GM19438 (cell line): ENCODE measurements at regions not wholly inside any gene's neighbourhood (a gene's known extent, or its start where the extent isn't known, plus 50 kb on each side); places are given as distances from the start of the nearest gene placed in this dataset.

Experiments
- ATAC-seq: cut with Tn5 transposase; IDR thresholded peaks from one replicate; pipeline ENCODE4 v1.9.1; 2021; ENCODE audit warnings: low read depth; ENCODE audit not compliant: unreplicated experiment

- no peak for ATAC-seq
Measured at GRCh38 chr12:62113366-62114011, 146.7 kb upstream of the USP15 start.

GRCh38 chr12:62116986-62117385 lies 143.2 kb upstream of the USP15 start:
- no peak for ATAC-seq

GRCh38 chr12:62123721-62124203 lies 136.4 kb upstream of the USP15 start:
- ATAC-seq, result no peak

- ATAC-seq, result no peak
Measured at GRCh38 chr12:62127516-62127915, 132.7 kb upstream of the USP15 start.

GRCh38 chr12:62128175-62128975 lies 131.8 kb upstream of the USP15 start:
- ATAC-seq, result no peak

- no peak for ATAC-seq
Measured at GRCh38 chr12:62129291-62129690, 130.9 kb upstream of the USP15 start.

- ATAC-seq, result no peak
Measured at GRCh38 chr12:62130402-62130801, 129.8 kb upstream of the USP15 start.

GRCh38 chr12:62130834-62131552 lies 129.2 kb upstream of the USP15 start:
- no peak for ATAC-seq

GRCh38 chr12:62133440-62133839 lies 126.8 kb upstream of the USP15 start:
- no peak for ATAC-seq

GRCh38 chr12:62135553-62136200 lies 124.5 kb upstream of the USP15 start:
- ATAC-seq, result no peak

GRCh38 chr12:62136496-62136895 lies 123.7 kb upstream of the USP15 start:
- no peak for ATAC-seq

- no peak for ATAC-seq
Measured at GRCh38 chr12:62138527-62138926, 121.7 kb upstream of the USP15 start.

- ATAC-seq, result no peak
Measured at GRCh38 chr12:62146318-62146717, 113.9 kb upstream of the USP15 start.

- no peak for ATAC-seq
Measured at GRCh38 chr12:62158013-62158412, 102.2 kb upstream of the USP15 start.

GRCh38 chr12:62158461-62159360 lies 101.5 kb upstream of the USP15 start:
- ATAC-seq, result no peak

GRCh38 chr12:62162214-62162613 lies 98.0 kb upstream of the USP15 start:
- no peak for ATAC-seq

- no peak for ATAC-seq
Measured at GRCh38 chr12:62163368-62163767, 96.8 kb upstream of the USP15 start.

GRCh38 chr12:62164036-62164435 lies 96.2 kb upstream of the USP15 start:
- ATAC-seq, result no peak

- ATAC-seq, result no peak
Measured at GRCh38 chr12:62166525-62166924, 93.7 kb upstream of the USP15 start.

GRCh38 chr12:62168411-62168810 lies 91.8 kb upstream of the USP15 start:
- no peak for ATAC-seq
